ENCODE measurements at regions not wholly inside any gene's neighbourhood (a gene's known extent, or its start where the extent isn't known, plus 50 kb on each side); places are given as distances from the start of the nearest gene placed in this dataset.

DNA sequence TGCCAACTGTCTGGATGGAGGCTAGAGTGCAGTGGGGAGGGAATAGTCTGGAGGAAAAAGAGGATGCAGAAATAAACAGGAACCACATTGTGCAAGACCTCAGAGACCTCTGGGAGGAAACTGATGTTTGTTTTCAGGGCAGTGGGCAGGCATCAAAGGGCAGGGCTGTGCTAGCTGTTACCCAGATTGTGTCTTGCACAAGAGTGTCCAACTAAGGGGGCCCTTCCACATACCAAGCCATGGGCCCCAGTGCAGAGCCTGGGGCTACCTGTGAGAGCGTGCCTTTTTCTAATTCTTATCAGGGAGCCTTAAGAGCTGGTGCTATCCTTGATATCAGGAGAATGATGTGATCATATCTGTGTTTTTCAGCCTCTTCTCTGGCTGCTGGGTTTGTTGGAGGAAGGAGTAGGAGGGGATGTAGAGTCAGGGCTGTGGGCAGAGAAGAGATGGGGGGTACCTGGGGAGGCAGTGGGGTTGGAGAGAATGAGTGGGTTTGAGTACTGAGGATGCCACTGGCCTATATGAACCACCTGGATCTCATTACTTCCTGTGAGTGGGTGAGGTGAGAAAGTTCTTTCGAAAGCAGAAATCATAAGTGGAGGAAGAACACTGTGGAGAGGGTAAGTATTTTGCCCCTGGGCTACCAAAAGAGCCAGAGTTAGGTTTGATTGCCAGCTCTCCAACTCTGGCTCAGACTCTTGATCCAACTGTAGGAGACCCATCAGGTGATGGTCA, 259.2 kb upstream of the CRY1 start:
- H3K27me3 Mint-ChIP-seq (ENCODE audit: low read depth): peaks cover 14% of the 10 kb centered on the region
- no peaks in the 10 kb centered on the region for H3K36me3 Mint-ChIP-seq (ENCODE audit: low read depth)
- TF ChIP-seq, protein P1, sequence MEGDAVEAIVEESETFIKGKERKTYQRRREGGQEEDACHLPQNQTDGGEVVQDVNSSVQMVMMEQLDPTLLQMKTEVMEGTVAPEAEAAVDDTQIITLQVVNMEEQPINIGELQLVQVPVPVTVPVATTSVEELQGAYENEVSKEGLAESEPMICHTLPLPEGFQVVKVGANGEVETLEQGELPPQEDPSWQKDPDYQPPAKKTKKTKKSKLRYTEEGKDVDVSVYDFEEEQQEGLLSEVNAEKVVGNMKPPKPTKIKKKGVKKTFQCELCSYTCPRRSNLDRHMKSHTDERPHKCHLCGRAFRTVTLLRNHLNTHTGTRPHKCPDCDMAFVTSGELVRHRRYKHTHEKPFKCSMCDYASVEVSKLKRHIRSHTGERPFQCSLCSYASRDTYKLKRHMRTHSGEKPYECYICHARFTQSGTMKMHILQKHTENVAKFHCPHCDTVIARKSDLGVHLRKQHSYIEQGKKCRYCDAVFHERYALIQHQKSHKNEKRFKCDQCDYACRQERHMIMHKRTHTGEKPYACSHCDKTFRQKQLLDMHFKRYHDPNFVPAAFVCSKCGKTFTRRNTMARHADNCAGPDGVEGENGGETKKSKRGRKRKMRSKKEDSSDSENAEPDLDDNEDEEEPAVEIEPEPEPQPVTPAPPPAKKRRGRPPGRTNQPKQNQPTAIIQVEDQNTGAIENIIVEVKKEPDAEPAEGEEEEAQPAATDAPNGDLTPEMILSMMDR (IDR thresholded peaks at IDR 0.05; ENCODE audit: unreplicated experiment in 3 of 3): no peak
- H3K4me1 Mint-ChIP-seq: peaks cover 19% of the 10 kb centered on the region
- H3K9me3 Mint-ChIP-seq: peaks cover 14% of the 10 kb centered on the region
- no peak overlapping the region for H3K4me3 Mint-ChIP-seq
- no peak overlapping the region for H3K27ac Mint-ChIP-seq

DNA sequence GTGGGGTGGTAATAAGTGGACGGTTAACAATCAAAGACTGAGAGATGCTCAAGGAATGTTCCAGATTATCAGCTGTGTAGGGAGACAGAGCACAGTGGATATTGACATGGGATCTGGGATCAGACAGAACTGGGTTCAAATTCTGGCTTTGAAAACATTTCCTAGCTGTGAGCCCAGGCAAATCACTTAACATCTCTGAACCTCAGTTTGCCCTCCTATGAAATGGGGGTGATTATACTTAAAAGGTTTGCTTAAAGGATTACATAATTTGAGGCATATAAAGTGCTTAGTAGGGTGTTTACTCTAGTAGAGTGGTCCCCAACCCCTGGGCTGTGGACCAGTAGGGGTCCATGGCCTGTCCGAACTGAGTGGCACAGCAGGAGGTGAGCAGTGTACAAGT, 260.0 kb upstream of the CRY1 start:
- no peak overlapping the region for H3K27ac Mint-ChIP-seq
- no peaks in the 10 kb centered on the region for H3K36me3 Mint-ChIP-seq (ENCODE audit: low read depth)
- H3K9me3 Mint-ChIP-seq: peaks cover 14% of the 10 kb centered on the region
- peaks cover 11% of the 10 kb centered on the region for H3K27me3 Mint-ChIP-seq (ENCODE audit: low read depth)
- H3K4me1 Mint-ChIP-seq: peaks cover 17% of the 10 kb centered on the region
- TF ChIP-seq, protein P1 (IDR thresholded peaks at IDR 0.05; ENCODE audit: unreplicated experiment in 3 of 3): no peak
- H3K4me3 Mint-ChIP-seq: no peak overlapping the region

DNA sequence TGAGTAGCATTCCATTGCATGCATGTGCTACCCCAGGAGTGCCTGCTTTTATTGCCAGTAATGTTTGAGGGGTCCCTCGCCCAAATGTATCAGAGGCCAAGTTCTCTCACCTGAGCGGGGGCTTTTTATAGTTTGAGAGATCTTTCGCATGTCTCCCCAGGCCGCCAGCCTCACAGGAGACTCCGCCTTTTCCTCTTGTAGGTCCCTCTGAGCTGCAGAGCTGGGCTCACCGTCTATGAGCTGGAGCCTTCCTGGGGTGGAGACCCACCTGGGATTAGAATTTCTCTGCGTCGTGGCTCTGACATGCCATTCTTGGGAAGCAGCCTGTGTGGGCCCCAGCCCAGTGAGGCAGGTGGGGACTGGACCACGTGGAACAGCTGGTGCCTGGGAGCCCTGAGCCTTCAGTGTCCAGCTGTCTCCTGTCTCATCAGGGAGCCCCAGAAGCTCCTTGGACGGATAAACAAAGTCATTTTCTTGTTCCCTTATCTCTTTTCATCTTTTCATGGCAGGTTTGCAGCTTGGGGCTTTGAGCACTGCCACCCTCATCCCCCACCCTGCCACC, 261.7 kb upstream of the CRY1 start:
- H3K27ac Mint-ChIP-seq: no peak overlapping the region
- peaks cover 16% of the 10 kb centered on the region for H3K27me3 Mint-ChIP-seq (ENCODE audit: low read depth)
- no peak overlapping the region for H3K4me3 Mint-ChIP-seq
- TF ChIP-seq, protein P1 (IDR thresholded peaks at IDR 0.05; ENCODE audit: unreplicated experiment in 3 of 3): no peak
- H3K36me3 Mint-ChIP-seq (ENCODE audit: low read depth): no peaks in the 10 kb centered on the region
- peaks cover 14% of the 10 kb centered on the region for H3K9me3 Mint-ChIP-seq
- H3K4me1 Mint-ChIP-seq: peaks cover 5% of the 10 kb centered on the region

DNA sequence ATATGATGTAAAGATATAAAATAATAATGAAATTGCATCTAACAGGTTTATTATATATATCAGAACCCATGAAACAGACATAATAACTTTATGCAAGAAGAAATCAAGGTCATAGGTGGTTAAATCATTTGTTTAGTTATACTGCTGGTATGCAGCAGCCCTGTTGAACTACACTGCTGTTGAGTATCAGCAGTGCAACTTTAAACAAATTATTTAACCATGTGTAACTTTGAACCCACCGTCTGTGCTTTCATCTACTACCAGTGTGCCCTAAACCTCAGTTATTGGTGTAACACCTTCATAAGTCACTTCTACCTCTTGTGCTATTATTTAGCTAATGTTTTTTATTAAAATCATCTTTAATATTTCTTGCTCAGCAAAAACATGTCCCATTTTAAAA, 262.3 kb upstream of the CRY1 start:
- peaks cover 5% of the 10 kb centered on the region for H3K4me1 Mint-ChIP-seq
- no peaks in the 10 kb centered on the region for H3K36me3 Mint-ChIP-seq (ENCODE audit: low read depth)
- no peak overlapping the region for H3K27ac Mint-ChIP-seq
- H3K9me3 Mint-ChIP-seq: peaks cover 14% of the 10 kb centered on the region
- H3K27me3 Mint-ChIP-seq (ENCODE audit: low read depth): peaks cover 16% of the 10 kb centered on the region
- no peak overlapping the region for H3K4me3 Mint-ChIP-seq
- TF ChIP-seq, protein P1 (IDR thresholded peaks at IDR 0.05; ENCODE audit: unreplicated experiment in 3 of 3): no peak

DNA sequence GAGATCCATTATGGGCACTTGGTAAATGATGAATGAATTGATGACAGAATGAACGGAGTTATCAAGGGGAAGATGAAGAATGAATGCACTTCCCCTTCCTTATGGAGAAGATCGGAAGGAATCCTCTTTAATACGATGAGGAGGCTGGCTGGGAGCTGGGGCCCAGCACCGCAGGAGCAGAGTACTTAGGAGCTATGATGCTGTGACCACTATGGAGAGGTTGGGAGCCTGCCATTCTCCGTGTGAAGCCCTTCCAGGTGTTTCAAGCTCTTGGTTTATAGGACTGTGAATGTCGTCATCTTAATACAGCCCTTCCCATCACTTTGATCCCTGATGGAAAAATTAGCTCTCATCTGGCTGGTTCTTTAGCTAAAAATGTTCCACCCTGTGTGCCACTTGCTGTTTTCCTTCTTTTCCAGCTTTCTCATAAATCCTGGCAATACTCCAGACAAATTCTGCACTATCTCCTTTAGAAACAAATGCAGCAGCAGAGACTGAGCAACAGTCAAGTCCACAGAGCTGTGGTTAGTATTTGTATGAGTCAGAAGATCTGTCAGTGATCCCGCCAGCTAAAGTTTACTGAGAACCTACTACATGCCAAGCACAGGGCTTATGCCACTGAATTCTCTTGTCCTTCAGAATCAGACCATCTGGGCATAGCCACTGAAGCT, 263.1 kb upstream of the CRY1 start:
- no peak overlapping the region for H3K27ac Mint-ChIP-seq
- peaks cover 5% of the 10 kb centered on the region for H3K4me1 Mint-ChIP-seq
- no peak overlapping the region for H3K4me3 Mint-ChIP-seq
- H3K9me3 Mint-ChIP-seq: peaks cover 14% of the 10 kb centered on the region
- TF ChIP-seq, protein P1 (IDR thresholded peaks at IDR 0.05; ENCODE audit: unreplicated experiment in 3 of 3): no peak
- H3K27me3 Mint-ChIP-seq (ENCODE audit: low read depth): peaks cover 16% of the 10 kb centered on the region
- H3K36me3 Mint-ChIP-seq (ENCODE audit: low read depth): no peaks in the 10 kb centered on the region
